SKM-1 (cell line): ENCODE measurements at regions not wholly inside any gene's neighbourhood (a gene's known extent, or its start where the extent isn't known, plus 50 kb on each side); places are given as distances from the start of the nearest gene placed in this dataset.
"Not testable (repeated sequence)": the region's sequence is repeated elsewhere in the genome, so short reads cannot be mapped to it uniquely, and the experiment has no call there.

Experiments
- DNase-seq: peaks from one replicate; lab custom pipeline; 2025; ENCODE audit not compliant: unreplicated experiment; lab: John Stamatoyannopoulos, UW

DNA sequence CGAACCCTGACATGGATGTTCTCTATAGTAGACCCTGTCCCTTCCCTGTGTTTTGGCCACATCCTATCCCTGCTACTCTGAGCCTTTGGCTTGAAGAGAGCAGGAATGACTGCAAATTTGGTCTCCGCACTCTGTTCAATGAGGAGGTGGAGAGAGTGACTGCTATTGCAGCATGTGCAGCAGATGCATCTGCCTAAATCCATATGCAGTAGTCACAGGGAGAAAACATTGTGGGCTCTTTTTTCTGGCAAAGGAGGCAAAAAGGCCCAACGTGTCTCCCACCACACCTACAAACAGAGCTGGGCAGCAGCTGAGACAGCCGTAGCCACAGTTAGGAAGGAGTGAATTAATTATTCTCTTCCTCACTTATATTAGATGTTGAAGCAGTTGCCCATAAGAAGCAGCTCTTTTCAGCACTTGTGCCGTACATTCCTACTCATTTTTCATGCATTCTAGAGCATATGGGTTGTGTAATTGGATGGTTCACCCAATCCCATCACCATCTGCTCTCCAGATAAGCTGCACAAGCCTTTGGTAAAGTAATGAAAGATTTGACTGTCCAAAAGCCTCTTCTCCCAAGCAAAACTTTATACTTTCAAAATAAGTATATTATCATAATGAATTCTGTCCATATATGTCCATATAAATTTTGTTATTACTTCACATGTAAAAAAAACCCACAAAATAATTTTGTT, 147.9 kb upstream of the FAM47A start:
- no peak for DNase-seq

DNA sequence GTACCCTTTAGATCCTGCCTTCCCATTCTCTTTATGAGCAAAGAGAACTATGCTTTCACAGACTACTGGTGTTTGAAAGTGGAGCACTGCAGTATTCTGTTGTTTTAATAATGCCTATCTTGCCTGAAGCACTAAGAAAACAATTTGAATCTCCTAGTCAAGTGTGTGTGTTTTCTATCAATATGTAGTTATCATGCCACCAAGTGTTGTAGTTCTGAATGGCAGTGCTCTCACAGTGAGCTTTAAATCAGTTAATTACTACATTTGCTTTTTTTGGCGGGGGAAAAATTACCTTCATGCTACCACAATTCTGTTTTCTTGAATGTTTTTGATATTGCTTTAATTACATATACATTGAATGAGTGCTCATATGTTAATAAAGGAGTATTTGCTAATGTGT, 143.6 kb upstream of the FAM47A start:
- no peak for DNase-seq

DNA sequence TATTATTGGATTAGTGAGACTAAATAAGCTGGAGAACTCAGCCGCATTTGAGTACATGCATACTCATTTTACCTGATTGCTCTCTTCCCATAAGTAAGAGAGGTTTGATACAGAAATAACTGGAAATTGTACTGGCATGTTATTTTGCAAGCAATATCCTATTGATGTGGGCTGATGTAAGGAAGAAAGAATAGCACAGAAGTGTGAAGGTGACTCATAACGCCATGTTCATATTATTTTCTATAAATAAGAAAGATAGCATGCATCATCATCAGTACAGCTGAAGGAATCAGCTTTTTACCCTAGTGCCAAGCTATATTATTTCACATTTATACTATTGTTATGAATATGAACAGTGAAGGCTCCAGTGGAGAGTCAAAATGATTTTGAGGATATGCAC, 138.3 kb upstream of the FAM47A start:
- no peak for DNase-seq

DNA sequence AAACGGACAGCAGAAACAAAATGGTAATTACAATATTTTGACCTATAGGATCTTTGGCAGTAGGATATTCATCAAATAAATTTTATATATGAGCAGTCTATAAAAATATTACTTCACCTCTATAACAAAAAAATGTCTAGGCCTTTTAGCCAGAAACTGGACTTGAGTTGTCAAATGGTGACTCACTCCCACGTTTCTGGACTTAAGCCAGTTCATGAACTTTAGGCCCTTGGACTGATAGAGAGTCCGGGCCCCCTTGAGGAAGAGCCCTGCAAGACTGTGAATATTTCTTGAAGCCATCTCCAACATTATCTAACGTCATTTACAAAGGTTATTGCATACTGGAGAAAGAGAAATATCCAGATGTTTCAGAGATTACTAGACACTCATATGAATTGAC, 106.8 kb upstream of the FAM47A start:
- no peak for DNase-seq

DNA sequence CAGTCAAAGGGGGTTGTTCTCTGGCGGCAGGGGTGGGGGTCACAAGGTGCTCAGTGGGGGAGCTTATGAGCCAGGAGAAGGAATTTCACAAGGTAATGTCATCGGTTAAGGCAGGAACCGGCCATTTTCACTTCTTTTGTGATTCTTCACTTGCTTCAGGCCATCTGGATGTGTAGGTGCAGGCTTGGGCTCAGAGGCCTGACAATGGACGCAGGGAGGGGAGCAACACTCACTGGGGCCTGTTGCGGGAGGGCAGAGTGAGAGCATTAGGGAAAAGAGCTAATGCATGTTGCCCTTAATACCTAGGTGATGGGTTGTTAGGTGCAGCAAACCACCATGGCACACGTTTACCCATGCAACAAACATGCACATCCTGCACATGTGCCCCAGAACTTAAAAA, 98.0 kb upstream of the FAM47A start:
- not testable (repeated sequence) for DNase-seq

DNA sequence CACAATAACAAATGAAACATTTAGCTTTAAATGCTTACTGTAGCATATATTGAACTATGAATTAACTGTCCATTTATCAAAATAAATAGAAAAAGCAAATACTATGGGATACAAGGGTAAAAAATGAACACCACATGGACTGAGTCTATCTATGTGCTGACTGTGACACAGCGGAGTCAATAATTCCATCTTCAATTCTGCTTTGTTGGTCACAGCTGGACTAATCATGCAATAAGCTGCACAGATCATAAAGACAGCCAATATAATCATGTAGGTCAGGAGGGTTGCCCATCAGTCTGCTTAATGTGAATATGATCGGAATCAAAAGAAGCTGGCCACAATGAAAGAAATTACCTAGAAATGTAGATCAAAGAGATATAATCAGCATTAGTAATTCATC, 95.7 kb upstream of the FAM47A start:
- DNase-seq, result no peak

DNA sequence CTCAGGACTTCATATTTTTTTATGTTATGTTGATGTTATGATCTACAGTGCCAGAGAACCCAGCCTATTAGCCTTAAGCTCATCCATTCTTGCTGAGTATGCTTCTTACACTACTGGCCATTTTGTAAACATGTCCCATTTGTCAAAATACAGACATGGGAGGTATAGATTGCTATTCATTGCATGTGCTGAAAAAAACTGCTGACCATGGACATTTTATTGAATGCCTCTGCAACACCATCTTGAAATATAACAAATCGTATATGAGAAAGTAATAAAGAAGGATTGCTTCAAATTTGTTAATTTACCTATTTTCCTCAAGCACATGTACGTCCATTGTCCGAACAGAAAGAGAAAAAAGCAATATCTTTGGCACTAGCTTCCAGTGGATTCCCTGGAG, 91.5 kb upstream of the FAM47A start:
- no peak for DNase-seq

DNA sequence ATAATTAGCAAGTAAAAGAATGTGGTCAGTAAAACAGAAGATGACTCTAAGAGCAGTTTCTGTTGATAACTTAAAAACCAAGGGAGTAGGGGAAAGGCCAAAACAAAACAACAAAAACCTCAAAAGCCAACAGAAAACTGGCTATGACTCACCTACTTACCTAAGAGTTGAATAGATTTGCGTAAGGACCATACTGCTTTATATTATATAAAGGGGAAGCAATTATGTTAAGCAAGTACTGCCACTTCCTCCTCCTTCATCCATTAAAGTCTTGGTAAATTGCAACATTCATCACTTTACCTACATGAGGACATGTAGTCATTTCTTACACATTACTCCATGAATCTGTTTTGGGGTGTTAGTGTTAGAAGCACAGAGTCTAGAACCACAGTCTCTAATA, 85.9 kb upstream of the FAM47A start:
- peak; percentile 75 for DNase-seq

DNA sequence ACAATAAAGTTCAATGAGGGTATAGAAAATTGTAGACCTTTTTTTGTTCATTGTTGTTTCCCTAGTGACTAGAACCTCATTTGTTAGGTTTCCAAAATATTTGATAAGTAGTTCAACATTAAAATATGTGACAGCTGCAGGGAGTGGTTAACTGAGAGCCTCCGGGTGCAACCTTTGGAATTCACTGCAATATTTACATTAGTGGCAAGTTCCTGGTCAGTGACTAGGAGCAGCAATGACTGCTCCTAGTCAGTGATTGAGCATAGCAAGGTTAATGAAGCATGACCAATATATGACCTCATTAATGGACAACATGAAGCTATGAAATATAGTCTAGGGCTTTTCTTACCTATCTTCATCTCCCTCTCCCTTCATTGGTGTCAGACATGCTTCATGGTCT, 65.8 kb upstream of the FAM47A start:
- DNase-seq, result no peak
